NCI-H748 treated with DMSO at 0.1 percent for 48 hours (cell line): ENCODE measurements at regions not wholly inside any gene's neighbourhood (a gene's known extent, or its start where the extent isn't known, plus 50 kb on each side); places are given as distances from the start of the nearest gene placed in this dataset.

ENCODE experiments used
- DNase-seq: peaks from one replicate; lab custom pipeline; 2025; lab: John Stamatoyannopoulos, UW

- DNase-seq, result no peak
These were observed 66.1 kb upstream of the AKT3 start for GRCh38 chr1:243916160-243916559.

GRCh38 chr1:243912347-243912746 is 62.3 kb upstream of the AKT3 start:
- no peak for DNase-seq

GRCh38 chr1:243910607-243911006 is 60.6 kb upstream of the AKT3 start:
- DNase-seq, result no peak

- no peak for DNase-seq
These were observed 53.9 kb upstream of the AKT3 start for GRCh38 chr1:243903895-243904294.

GRCh38 chr1:243903041-243903440 is 53.0 kb upstream of the AKT3 start:
- DNase-seq, result no peak

- no peak for DNase-seq
These were observed 52.1 kb upstream of the AKT3 start for GRCh38 chr1:243902100-243902499.
